ENCODE measurements at regions not wholly inside any gene's neighbourhood (a gene's known extent, or its start where the extent isn't known, plus 50 kb on each side); places are given as distances from the start of the nearest gene placed in this dataset.

GRCh38 chr6:91566467-91566866, 979.6 kb upstream of the MAP3K7 start:
- intact Hi-C loops (cut with micrococcal nuclease) = no loop called here
- no peak for DNase-seq
- H3K4me3 ChIP-seq (replicated peaks in 1 of 3; ENCODE audit: low read depth in 2 of 3, low read length in 3 of 3) = no peak overlapping the region
- H3K27ac Mint-ChIP-seq = no peak overlapping the region
- H3K9me3 ChIP-seq (replicated peaks in 1 of 2; ENCODE audit: control insufficient read depth in 1 of 2, insufficient read depth in 1 of 2, low read length in 2 of 2) = peaks cover 7% of the 10 kb centered on the region in 2 donors
- no peak overlapping the region for H2AFZ ChIP-seq (ENCODE audit: insufficient read depth, low read depth, low read length, poor library complexity, severe bottlenecking)
- peaks cover 0 to 6% (median 3%) of the 10 kb centered on the region in 7 donors for H3K9me3 Mint-ChIP-seq
- no peaks in the 10 kb centered on the region for H4K20me1 ChIP-seq (ENCODE audit: insufficient read depth, low read length)
- no peak overlapping the region for H3K4me3 Mint-ChIP-seq
- H3K4me1 ChIP-seq (ENCODE audit: control insufficient read depth in 1 of 2, insufficient read depth in 2 of 2, low read length in 2 of 2) = no peaks in the 10 kb centered on the region
- H3K27me3 Mint-ChIP-seq (ENCODE audit: low read depth in 3 of 3) = peaks cover 0 to 3% (median 0%) of the 10 kb centered on the region in 3 donors
- H3K4me1 Mint-ChIP-seq = no peaks in the 10 kb centered on the region
- TF ChIP-seq CTCF (IDR thresholded peaks at IDR 0.05) = no peak
- no peak overlapping the region for H3K27ac ChIP-seq (ENCODE audit: low read depth in 1 of 2, low read length in 2 of 2)
- no peaks in the 10 kb centered on the region for H3K36me3 ChIP-seq (replicated peaks in 1 of 2; ENCODE audit: control insufficient read depth in 1 of 2, insufficient read depth in 2 of 2, low read length in 2 of 2)
- no peak overlapping the region for H3K9ac ChIP-seq (ENCODE audit: insufficient read depth, low read length, poor library complexity, severe bottlenecking)
- no peak overlapping the region for H3K4me2 ChIP-seq (replicated peaks; ENCODE audit: extremely low read depth, low read length, poor library complexity, severe bottlenecking)
- H3K79me2 ChIP-seq (ENCODE audit: insufficient read depth, low read length) = no peaks in the 10 kb centered on the region
- H3K27me3 ChIP-seq (ENCODE audit: control insufficient read depth in 2 of 2, insufficient read depth in 2 of 2, low read length in 2 of 2) = no peaks in the 10 kb centered on the region
- no peaks in the 10 kb centered on the region for H3K36me3 Mint-ChIP-seq

DNA sequence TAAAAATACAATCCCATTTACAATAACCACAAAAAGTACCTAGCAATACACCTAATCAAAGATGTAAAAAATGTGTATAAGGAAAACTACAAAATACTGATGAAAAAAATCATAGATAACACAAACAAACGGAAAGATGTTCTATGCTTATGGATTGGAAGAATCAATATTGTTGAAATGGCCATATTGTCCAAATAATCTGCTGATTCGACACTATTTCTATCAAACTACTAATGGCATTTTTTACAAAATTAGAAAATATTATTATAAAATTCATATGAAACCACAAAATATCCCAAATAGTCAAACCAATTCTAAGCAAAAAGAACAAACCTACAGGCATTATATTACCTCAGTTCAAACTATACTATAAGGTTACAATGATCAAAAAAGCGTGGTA, 978.3 kb upstream of the MAP3K7 start:
- H4K20me1 ChIP-seq (ENCODE audit: insufficient read depth, low read length) = no peaks in the 10 kb centered on the region
- no peak overlapping the region for H3K27ac ChIP-seq (ENCODE audit: low read depth in 1 of 2, low read length in 2 of 2)
- H3K4me2 ChIP-seq (replicated peaks; ENCODE audit: extremely low read depth, low read length, poor library complexity, severe bottlenecking) = no peak overlapping the region
- WGBS (ENCODE audit: insufficient coverage) = no CpG with 5 or more reads among the region's 3 CpGs
- Mint-ChIP-seq H3K36me3 (no peaks in the 10 kb centered on the region), H3K27me3 (ENCODE audit: low read depth in 3 of 3) (peaks cover 0 to 3% (median 0%) of the 10 kb centered on the region in 3 donors), H3K4me1 (no peaks in the 10 kb centered on the region), H3K27ac (no peak overlapping the region), H3K4me3 (no peak overlapping the region), H3K9me3 (peaks cover 0 to 11% (median 3%) of the 10 kb centered on the region in 7 donors)
- H3K36me3 ChIP-seq (replicated peaks in 1 of 2; ENCODE audit: control insufficient read depth in 1 of 2, insufficient read depth in 2 of 2, low read length in 2 of 2) = no peaks in the 10 kb centered on the region
- intact Hi-C loops (cut with micrococcal nuclease) = no loop called here
- H3K27me3 ChIP-seq (ENCODE audit: control insufficient read depth in 2 of 2, insufficient read depth in 2 of 2, low read length in 2 of 2) = no peaks in the 10 kb centered on the region
- no peak overlapping the region for H2AFZ ChIP-seq (ENCODE audit: insufficient read depth, low read depth, low read length, poor library complexity, severe bottlenecking)
- no peak overlapping the region for H3K9ac ChIP-seq (ENCODE audit: insufficient read depth, low read length, poor library complexity, severe bottlenecking)
- H3K79me2 ChIP-seq (ENCODE audit: insufficient read depth, low read length) = no peaks in the 10 kb centered on the region
- no peak overlapping the region for H3K4me3 ChIP-seq (replicated peaks in 1 of 3; ENCODE audit: low read depth in 2 of 3, low read length in 3 of 3)
- H3K4me1 ChIP-seq (ENCODE audit: control insufficient read depth in 1 of 2, insufficient read depth in 2 of 2, low read length in 2 of 2) = no peaks in the 10 kb centered on the region
- DNase-seq = no peak
- no peak for TF ChIP-seq CTCF (IDR thresholded peaks at IDR 0.05)
- peaks cover 8 to 11% of the 10 kb centered on the region in 2 donors for H3K9me3 ChIP-seq (replicated peaks in 1 of 2; ENCODE audit: control insufficient read depth in 1 of 2, insufficient read depth in 1 of 2, low read length in 2 of 2)
